ENCODE measurements at regions not wholly inside any gene's neighbourhood (a gene's known extent, or its start where the extent isn't known, plus 50 kb on each side); places are given as distances from the start of the nearest gene placed in this dataset.

GRCh38 chr5:174872271-174872670 is 147.9 kb downstream of the MSX2 start:
- no peak for DNase-seq (ENCODE audit: low read depth)
- no peak for TF ChIP-seq CTCF (IDR thresholded peaks at IDR 0.05; ENCODE audit: low read depth, low read length)
- TF ChIP-seq POLR2A (IDR thresholded peaks at IDR 0.05; ENCODE audit: extremely low read depth, insufficient read length) = no peak
- TF ChIP-seq MAX (IDR thresholded peaks at IDR 0.05; ENCODE audit: low read depth, low read length) = no peak
- no peak for TF ChIP-seq MYC (IDR thresholded peaks at IDR 0.05; ENCODE audit: low read depth, low read length)
- no peak overlapping the region for H3K4me3 ChIP-seq (ENCODE audit: low read depth, low read length)

- no peak for DNase-seq (ENCODE audit: low read depth)
- no peak overlapping the region for H3K4me3 ChIP-seq (ENCODE audit: low read depth, low read length)
- TF ChIP-seq POLR2A (IDR thresholded peaks at IDR 0.05; ENCODE audit: extremely low read depth, insufficient read length) = no peak
- TF ChIP-seq MYC (IDR thresholded peaks at IDR 0.05; ENCODE audit: low read depth, low read length) = no peak
- no peak for TF ChIP-seq CTCF (IDR thresholded peaks at IDR 0.05; ENCODE audit: low read depth, low read length)
- TF ChIP-seq MAX (IDR thresholded peaks at IDR 0.05; ENCODE audit: low read depth, low read length) = no peak
Measured at GRCh38 chr5:174852143-174852542, 127.8 kb downstream of the MSX2 start.

GRCh38 chr5:174850565-174851169 is 126.3 kb downstream of the MSX2 start:
- no peak for DNase-seq (ENCODE audit: low read depth)
- no peak overlapping the region for H3K4me3 ChIP-seq (ENCODE audit: low read depth, low read length)
- no peak for TF ChIP-seq POLR2A (IDR thresholded peaks at IDR 0.05; ENCODE audit: extremely low read depth, insufficient read length)
- no peak for TF ChIP-seq MYC (IDR thresholded peaks at IDR 0.05; ENCODE audit: low read depth, low read length)
- no peak for TF ChIP-seq MAX (IDR thresholded peaks at IDR 0.05; ENCODE audit: low read depth, low read length)
- no peak for TF ChIP-seq CTCF (IDR thresholded peaks at IDR 0.05; ENCODE audit: low read depth, low read length)

GRCh38 chr5:174849426-174849825 is 125.0 kb downstream of the MSX2 start:
- DNase-seq (ENCODE audit: low read depth) = no peak
- no peak overlapping the region for H3K4me3 ChIP-seq (ENCODE audit: low read depth, low read length)
- TF ChIP-seq CTCF (IDR thresholded peaks at IDR 0.05; ENCODE audit: low read depth, low read length) = no peak
- TF ChIP-seq MYC (IDR thresholded peaks at IDR 0.05; ENCODE audit: low read depth, low read length) = no peak
- no peak for TF ChIP-seq MAX (IDR thresholded peaks at IDR 0.05; ENCODE audit: low read depth, low read length)
- no peak for TF ChIP-seq POLR2A (IDR thresholded peaks at IDR 0.05; ENCODE audit: extremely low read depth, insufficient read length)

GRCh38 chr5:174844971-174845370 is 120.6 kb downstream of the MSX2 start:
- DNase-seq (ENCODE audit: low read depth) = no peak
- no peak overlapping the region for H3K4me3 ChIP-seq (ENCODE audit: low read depth, low read length)
- TF ChIP-seq MAX (IDR thresholded peaks at IDR 0.05; ENCODE audit: low read depth, low read length) = no peak
- no peak for TF ChIP-seq POLR2A (IDR thresholded peaks at IDR 0.05; ENCODE audit: extremely low read depth, insufficient read length)
- TF ChIP-seq CTCF (IDR thresholded peaks at IDR 0.05; ENCODE audit: low read depth, low read length) = no peak
- no peak for TF ChIP-seq MYC (IDR thresholded peaks at IDR 0.05; ENCODE audit: low read depth, low read length)

Measured in NB4 (cell line).